Stimulated activated CD8-positive, alpha-beta memory T cell treated with anti-CD3 and anti-CD28 coated beads, Interleukin-4, amount 100 ng/mL, for 1 hour (primary cell): ENCODE measurements at regions not wholly inside any gene's neighbourhood (a gene's known extent, or its start where the extent isn't known, plus 50 kb on each side); places are given as distances from the start of the nearest gene placed in this dataset.
"Not testable (repeated sequence)": the region's sequence is repeated elsewhere in the genome, so short reads cannot be mapped to it uniquely, and the experiment has no call there.

Experiments
- DNase-seq, 2 donors: peaks; one replicate each; pipeline ENCODE4 v3.0.0-alpha.2; 2020; ENCODE audit warnings: low read depth in 2 of 2, low spot score in 1 of 2

- DNase-seq, result no peak
Observed at GRCh38 chr14:30069536-30069935, 141.9 kb upstream of the PRKD1 start.

- not testable (repeated sequence) for DNase-seq
Observed at GRCh38 chr14:30072454-30072853, 144.8 kb upstream of the PRKD1 start.

- DNase-seq, result no peak
Observed at GRCh38 chr14:30077946-30078345, 150.3 kb upstream of the PRKD1 start.

- no peak for DNase-seq
Observed at GRCh38 chr14:30078811-30079402, 151.3 kb upstream of the PRKD1 start.

- DNase-seq, result no peak
Observed at GRCh38 chr14:30082486-30082885, 154.8 kb upstream of the PRKD1 start.

- DNase-seq, result no peak
Observed at GRCh38 chr14:30084811-30085210, 157.2 kb upstream of the PRKD1 start.

GRCh38 chr14:30085943-30086342 is 158.3 kb upstream of the PRKD1 start:
- no peak for DNase-seq

GRCh38 chr14:30088620-30089019 is 161.0 kb upstream of the PRKD1 start:
- DNase-seq, result no peak

- no peak for DNase-seq
Observed at GRCh38 chr14:30108975-30109700, 181.5 kb upstream of the PRKD1 start.

GRCh38 chr14:30114051-30114450 is 186.4 kb upstream of the PRKD1 start:
- no peak for DNase-seq

GRCh38 chr14:30115756-30116155 is 188.1 kb upstream of the PRKD1 start:
- no peak for DNase-seq

- DNase-seq, result no peak
Observed at GRCh38 chr14:30118992-30119640, 191.5 kb upstream of the PRKD1 start.

- DNase-seq, result no peak
Observed at GRCh38 chr14:30125322-30125979, 197.8 kb upstream of the PRKD1 start.

GRCh38 chr14:30129807-30130206 is 202.2 kb upstream of the PRKD1 start:
- no peak for DNase-seq

- DNase-seq, result no peak
Observed at GRCh38 chr14:30131581-30132097, 204.0 kb upstream of the PRKD1 start.

GRCh38 chr14:30132196-30132595 is 204.5 kb upstream of the PRKD1 start:
- DNase-seq, result no peak

GRCh38 chr14:30134936-30135335 is 207.3 kb upstream of the PRKD1 start:
- no peak for DNase-seq

GRCh38 chr14:30138567-30138966 is 210.9 kb upstream of the PRKD1 start:
- DNase-seq, result no peak

GRCh38 chr14:30142216-30142615 is 214.6 kb upstream of the PRKD1 start:
- DNase-seq, result no peak

GRCh38 chr14:30143627-30144026 is 216.0 kb upstream of the PRKD1 start:
- no peak for DNase-seq

GRCh38 chr14:30153717-30154116 is 226.1 kb upstream of the PRKD1 start:
- DNase-seq, result no peak

GRCh38 chr14:30156571-30156970 is 228.9 kb upstream of the PRKD1 start:
- no peak for DNase-seq
